ENCODE measurements at regions not wholly inside any gene's neighbourhood (a gene's known extent, or its start where the extent isn't known, plus 50 kb on each side); places are given as distances from the start of the nearest gene placed in this dataset.

DNA sequence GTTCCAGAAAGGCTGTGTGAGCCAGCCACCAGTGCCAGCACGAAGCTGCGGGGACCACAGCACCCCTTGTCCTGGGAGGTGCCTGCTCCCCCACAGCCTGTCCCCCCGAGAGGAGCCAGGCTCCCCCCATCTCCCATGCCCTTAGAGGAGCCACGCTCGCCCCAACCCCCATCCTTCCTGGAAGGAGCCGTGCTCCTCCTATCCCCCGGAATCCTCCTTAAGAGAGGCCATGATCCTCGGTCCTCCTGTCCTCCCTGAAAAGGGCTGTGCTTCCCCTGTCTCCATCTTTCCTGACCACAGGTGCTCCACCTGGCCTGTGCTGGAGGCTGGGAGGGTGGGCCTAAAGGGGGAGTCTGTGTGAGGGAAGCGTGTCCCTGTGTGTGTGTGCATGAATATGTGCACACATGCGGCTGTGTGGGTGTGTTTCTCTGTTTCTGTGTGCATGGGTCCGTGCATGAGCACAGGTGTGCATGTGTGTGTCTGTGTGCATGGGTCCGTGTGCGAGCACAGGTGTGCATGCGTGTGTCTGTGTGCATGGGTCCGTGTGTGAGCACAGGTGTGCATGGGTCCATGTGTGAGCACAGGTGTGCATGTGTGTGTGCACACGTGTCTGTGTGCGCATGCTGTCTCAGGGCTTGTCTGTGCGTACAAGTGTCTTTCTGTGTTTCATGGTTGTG, 80.3 kb downstream of the RTP5 start:
- Histone ChIP-seq H3K9me3 (no peaks in the 10 kb centered on the region), H3K27ac (no peak overlapping the region), H3K27me3 (no peaks in the 10 kb centered on the region), H3K36me3 (no peaks in the 10 kb centered on the region), H3K4me1 (no peaks in the 10 kb centered on the region), H3K4me3 (no peak overlapping the region)
- intact Hi-C loops (cut with DNase I; ENCODE audit: low total_unique reads), result no loop called here
- peak in 1 of 2 donors; percentile 35 for DNase-seq (ENCODE audit: low spot score in 2 of 2)
- no peak for TF ChIP-seq POLR2A (IDR thresholded peaks at IDR 0.05)
- TF ChIP-seq, protein P1, sequence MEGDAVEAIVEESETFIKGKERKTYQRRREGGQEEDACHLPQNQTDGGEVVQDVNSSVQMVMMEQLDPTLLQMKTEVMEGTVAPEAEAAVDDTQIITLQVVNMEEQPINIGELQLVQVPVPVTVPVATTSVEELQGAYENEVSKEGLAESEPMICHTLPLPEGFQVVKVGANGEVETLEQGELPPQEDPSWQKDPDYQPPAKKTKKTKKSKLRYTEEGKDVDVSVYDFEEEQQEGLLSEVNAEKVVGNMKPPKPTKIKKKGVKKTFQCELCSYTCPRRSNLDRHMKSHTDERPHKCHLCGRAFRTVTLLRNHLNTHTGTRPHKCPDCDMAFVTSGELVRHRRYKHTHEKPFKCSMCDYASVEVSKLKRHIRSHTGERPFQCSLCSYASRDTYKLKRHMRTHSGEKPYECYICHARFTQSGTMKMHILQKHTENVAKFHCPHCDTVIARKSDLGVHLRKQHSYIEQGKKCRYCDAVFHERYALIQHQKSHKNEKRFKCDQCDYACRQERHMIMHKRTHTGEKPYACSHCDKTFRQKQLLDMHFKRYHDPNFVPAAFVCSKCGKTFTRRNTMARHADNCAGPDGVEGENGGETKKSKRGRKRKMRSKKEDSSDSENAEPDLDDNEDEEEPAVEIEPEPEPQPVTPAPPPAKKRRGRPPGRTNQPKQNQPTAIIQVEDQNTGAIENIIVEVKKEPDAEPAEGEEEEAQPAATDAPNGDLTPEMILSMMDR (IDR thresholded peaks at IDR 0.05), result no peak
- TF ChIP-seq POLR2AphosphoS5 (IDR thresholded peaks at IDR 0.05), result no peak

DNA sequence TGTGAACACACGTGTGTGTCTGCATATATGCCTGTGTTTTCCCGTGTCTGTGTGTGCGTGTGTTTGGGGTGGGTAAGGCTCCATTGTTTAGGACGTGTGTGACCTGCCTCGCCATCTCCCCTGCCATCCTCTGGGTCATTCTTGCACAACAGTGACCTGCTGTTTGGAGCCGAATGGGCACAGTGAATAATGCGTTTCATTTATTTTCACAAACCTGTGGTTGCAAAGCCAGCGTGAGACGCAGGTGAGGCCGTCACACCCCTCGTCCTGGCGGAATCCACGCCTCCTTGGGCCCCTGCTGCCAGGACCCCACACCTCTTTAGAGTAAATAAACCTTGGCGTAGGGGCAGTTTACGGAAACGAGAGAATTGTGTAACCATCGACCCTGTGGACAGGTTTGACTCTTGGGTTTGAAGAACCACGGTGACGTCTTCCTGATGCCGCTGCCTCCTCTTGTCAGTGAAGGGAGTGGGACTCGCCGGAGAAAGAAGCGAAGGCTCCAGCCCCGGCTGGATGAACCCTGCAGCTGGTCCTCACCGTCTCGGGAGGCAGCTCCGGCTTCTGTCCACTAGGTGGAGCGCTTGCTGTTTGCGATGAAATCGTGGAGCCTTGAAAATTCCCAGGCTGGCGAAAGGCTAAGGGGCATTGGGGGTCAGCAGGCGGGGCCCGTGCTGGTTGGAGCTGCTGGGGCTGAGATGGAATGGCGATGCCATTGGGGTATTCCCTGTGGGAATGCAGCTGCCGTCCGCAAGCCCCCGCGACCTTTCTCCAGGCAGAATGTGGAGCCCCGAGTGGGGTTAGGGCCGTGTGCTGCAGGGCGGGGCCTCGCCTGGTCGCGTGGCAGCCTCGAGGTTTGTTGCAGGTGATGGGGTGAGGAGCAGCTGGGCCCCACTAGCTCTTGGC, 81.1 kb downstream of the RTP5 start:
- H3K9me3 ChIP-seq, result no peaks in the 10 kb centered on the region
- peak overlapping the region in 1 of 3 donors; percentile 40 for H3K4me3 ChIP-seq
- H3K27ac ChIP-seq, result peak overlapping the region in 1 of 2 donors; percentile 25
- H3K4me1 ChIP-seq, result no peaks in the 10 kb centered on the region
- TF ChIP-seq POLR2AphosphoS5 (IDR thresholded peaks at IDR 0.05), result no peak
- no peak for TF ChIP-seq POLR2A (IDR thresholded peaks at IDR 0.05)
- TF ChIP-seq, protein P1 (IDR thresholded peaks at IDR 0.05), result peak; percentile 68 to 84 (median 80)
- intact Hi-C loops (cut with DNase I; ENCODE audit: low total_unique reads), result no loop called here
- no peaks in the 10 kb centered on the region for H3K36me3 ChIP-seq
- no peaks in the 10 kb centered on the region for H3K27me3 ChIP-seq
- peak; percentile 42 to 79 for DNase-seq (ENCODE audit: low spot score in 2 of 2)

DNA sequence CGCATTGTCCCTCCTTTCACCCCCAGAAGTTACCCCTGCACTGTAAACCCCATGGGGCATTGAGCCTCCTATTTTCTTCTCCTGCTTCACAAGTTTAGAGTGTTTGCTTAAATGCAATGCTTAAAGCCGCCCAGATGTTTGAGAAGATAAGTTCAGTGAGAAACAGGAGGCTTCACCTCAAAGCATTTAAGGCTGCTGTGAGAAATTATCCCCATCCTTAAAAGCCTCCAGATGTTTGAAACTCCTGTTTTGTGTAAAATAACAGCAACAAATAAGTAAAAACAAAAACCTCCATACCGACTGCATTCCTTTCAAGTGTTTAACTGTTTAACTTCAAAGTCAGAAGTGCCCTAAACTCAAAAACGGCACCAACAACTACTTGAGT, 81.8 kb downstream of the RTP5 start:
- Histone ChIP-seq H3K9me3 (no peaks in the 10 kb centered on the region), H3K27ac (no peak overlapping the region), H3K36me3 (no peaks in the 10 kb centered on the region), H3K4me1 (no peaks in the 10 kb centered on the region), H3K27me3 (no peaks in the 10 kb centered on the region), H3K4me3 (no peak overlapping the region)
- DNase-seq (ENCODE audit: low spot score in 2 of 2), result no peak
- intact Hi-C loops (cut with DNase I; ENCODE audit: low total_unique reads), result no loop called here
- TF ChIP-seq, protein P1 (IDR thresholded peaks at IDR 0.05), result no peak
- TF ChIP-seq POLR2A (IDR thresholded peaks at IDR 0.05) (no peak), POLR2AphosphoS5 (IDR thresholded peaks at IDR 0.05) (no peak)

DNA sequence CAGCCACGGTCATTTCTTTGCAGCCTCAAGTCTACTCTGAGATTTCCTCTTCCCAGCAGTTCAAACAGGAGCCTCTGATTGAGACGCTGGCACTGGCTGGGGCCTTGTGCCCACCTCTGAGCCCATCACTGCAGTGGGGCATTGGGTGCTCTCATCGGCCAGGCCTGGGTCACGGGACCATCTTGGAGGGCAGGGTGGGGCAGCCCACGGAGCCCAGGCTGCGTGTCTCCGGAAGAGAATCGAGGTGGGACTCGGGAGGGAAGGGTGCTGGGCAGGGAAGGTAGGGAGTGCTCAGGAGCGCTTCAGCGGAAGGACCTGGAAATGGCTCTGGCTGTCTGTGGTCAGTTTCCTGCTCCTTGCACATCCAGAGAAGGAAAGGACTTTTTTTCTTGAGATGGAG, 82.4 kb downstream of the RTP5 start:
- Histone ChIP-seq H3K36me3 (no peaks in the 10 kb centered on the region), H3K4me1 (no peaks in the 10 kb centered on the region), H3K4me3 (no peak overlapping the region), H3K9me3 (no peaks in the 10 kb centered on the region), H3K27me3 (no peaks in the 10 kb centered on the region), H3K27ac (no peak overlapping the region)
- TF ChIP-seq POLR2A (IDR thresholded peaks at IDR 0.05), result no peak
- TF ChIP-seq, protein P1 (IDR thresholded peaks at IDR 0.05), result no peak
- TF ChIP-seq POLR2AphosphoS5 (IDR thresholded peaks at IDR 0.05), result no peak
- no peak for DNase-seq (ENCODE audit: low spot score in 2 of 2)
- intact Hi-C loops (cut with DNase I; ENCODE audit: low total_unique reads), result no loop called here

DNA sequence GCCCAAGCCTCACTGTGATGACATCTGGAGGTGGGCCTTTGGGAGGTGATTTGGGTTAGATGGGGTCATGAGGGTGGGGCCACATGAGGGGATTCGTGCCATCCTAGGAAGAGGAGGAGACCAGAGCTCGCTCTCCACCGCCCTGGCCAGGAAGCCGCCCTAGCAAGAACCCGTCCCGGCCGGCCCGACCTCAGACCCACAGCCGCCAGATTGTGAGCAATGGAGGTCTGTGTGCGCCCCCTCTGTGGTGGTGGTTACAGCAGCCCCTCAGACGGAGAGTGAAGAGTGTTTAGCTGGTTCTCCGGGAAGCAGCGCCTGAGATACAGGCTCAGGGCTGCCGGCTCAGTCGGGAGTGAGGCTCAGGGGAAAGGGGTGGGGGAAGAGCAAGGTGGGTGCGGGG, 83.3 kb downstream of the RTP5 start:
- H3K4me1 ChIP-seq, result no peaks in the 10 kb centered on the region
- TF ChIP-seq, protein P1 (IDR thresholded peaks at IDR 0.05), result no peak
- TF ChIP-seq POLR2A (IDR thresholded peaks at IDR 0.05) (no peak), POLR2AphosphoS5 (IDR thresholded peaks at IDR 0.05) (no peak)
- DNase-seq (ENCODE audit: low spot score in 2 of 2), result no peak
- no peak overlapping the region for H3K27ac ChIP-seq
- H3K36me3 ChIP-seq, result no peaks in the 10 kb centered on the region
- no peaks in the 10 kb centered on the region for H3K27me3 ChIP-seq
- intact Hi-C loops (cut with DNase I; ENCODE audit: low total_unique reads), result no loop called here
- H3K4me3 ChIP-seq, result no peak overlapping the region
- H3K9me3 ChIP-seq, result no peaks in the 10 kb centered on the region
